ENCODE measurements at regions not wholly inside any gene's neighbourhood (a gene's known extent, or its start where the extent isn't known, plus 50 kb on each side); places are given as distances from the start of the nearest gene placed in this dataset.

DNA sequence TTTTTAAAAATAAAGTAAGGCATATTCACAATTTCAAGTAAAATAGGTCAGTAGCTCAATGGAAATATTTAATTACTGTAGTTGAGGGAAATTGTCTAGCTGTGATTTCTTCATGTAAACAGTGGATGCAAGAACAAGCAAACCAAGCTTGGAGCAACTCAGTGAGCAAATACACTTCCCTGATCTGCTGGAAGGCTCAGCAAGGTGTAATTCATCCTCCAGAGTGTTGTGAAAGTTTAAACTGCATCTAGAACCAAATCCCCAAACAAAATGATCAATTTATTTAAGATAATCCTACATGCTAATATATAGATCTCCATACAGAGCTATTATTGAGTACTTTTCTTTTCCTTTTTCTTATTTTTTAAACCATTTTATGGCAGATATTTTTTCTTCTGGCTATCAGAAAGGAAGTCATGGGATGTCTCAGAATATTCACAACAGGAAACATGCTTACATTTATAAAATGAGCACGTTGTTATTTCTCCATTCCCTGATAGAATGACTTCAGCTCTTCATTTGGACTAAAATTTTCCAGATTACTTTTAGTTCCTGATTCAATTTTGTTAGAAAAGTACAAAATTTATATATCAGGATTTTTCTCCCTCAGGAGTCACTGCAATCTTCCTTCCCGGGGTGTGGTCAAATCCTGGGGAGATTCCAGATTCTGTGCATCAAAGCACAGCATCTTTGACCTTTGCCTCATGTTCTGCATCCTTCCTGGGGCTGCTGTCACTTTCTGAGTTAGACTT, 219.2 kb upstream of the ELL2 start:
- Mint-ChIP-seq H3K36me3 (ENCODE audit: low read depth) (peaks cover 27% of the 10 kb centered on the region), H3K27ac (no peak overlapping the region), H3K27me3 (ENCODE audit: insufficient read depth) (peaks cover 2% of the 10 kb centered on the region), H3K9me3 (peaks cover 22% of the 10 kb centered on the region; the same call in 1 of the 2 replicates), H3K4me1 (ENCODE audit: low read depth) (peaks cover 66% of the 10 kb centered on the region), H3K4me3 (no peak overlapping the region)
- no peak for DNase-seq
- no peak for TF ChIP-seq CTCF (IDR thresholded peaks at IDR 0.05)

GRCh38 chr5:96177303-96177869, 215.7 kb upstream of the ELL2 start:
- H3K36me3 Mint-ChIP-seq (ENCODE audit: low read depth): peaks cover 11% of the 10 kb centered on the region
- no peak for TF ChIP-seq CTCF (IDR thresholded peaks at IDR 0.05)
- peak; percentile 94 for DNase-seq
- peaks cover 2% of the 10 kb centered on the region for H3K27me3 Mint-ChIP-seq (ENCODE audit: insufficient read depth)
- peaks cover 5% of the 10 kb centered on the region; the same call in 1 of the 2 replicates for H3K9me3 Mint-ChIP-seq
- peak overlapping the region; percentile 50 for H3K4me3 Mint-ChIP-seq
- H3K4me1 Mint-ChIP-seq (ENCODE audit: low read depth): peaks cover 76% of the 10 kb centered on the region
- peak overlapping the region; percentile 70 for H3K27ac Mint-ChIP-seq

- Mint-ChIP-seq H3K27me3 (ENCODE audit: insufficient read depth) (peaks cover 2% of the 10 kb centered on the region), H3K9me3 (peaks cover 5% of the 10 kb centered on the region; the same call in 1 of the 2 replicates), H3K27ac (no peak overlapping the region; the same call in 1 of the 2 replicates), H3K36me3 (ENCODE audit: low read depth) (peaks cover 11% of the 10 kb centered on the region), H3K4me1 (ENCODE audit: low read depth) (peaks cover 83% of the 10 kb centered on the region), H3K4me3 (peak overlapping the region; percentile 6; the same call in 1 of the 2 replicates)
- no peak for DNase-seq
- no peak for TF ChIP-seq CTCF (IDR thresholded peaks at IDR 0.05)
Observed at GRCh38 chr5:96176022-96176421, 214.4 kb upstream of the ELL2 start.

DNA sequence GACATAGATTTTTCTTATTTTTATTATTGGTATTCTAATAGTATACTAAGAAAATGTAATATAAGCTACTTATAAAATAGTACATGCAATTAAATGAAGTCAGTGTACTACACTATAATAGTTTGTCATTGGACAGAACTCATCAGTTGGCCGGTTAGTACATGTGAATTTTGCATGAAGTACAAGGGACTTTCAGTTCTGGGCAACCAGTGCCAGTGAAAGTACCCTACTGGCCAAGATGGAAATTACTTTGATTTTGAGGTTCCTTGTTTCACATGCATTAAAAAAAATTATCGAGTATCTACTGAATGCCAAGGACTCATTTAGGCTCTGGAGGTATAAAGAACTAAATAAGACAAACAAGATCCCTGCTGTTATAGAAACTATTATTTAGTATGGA, 213.4 kb upstream of the ELL2 start:
- H3K27me3 Mint-ChIP-seq (ENCODE audit: insufficient read depth): peaks cover 2% of the 10 kb centered on the region
- peaks cover 5% of the 10 kb centered on the region; the same call in 1 of the 2 replicates for H3K9me3 Mint-ChIP-seq
- H3K27ac Mint-ChIP-seq: no peak overlapping the region
- H3K4me1 Mint-ChIP-seq (ENCODE audit: low read depth): peaks cover 76% of the 10 kb centered on the region
- peaks cover 11% of the 10 kb centered on the region for H3K36me3 Mint-ChIP-seq (ENCODE audit: low read depth)
- H3K4me3 Mint-ChIP-seq: no peak overlapping the region
- peak; percentile 66 for TF ChIP-seq CTCF (IDR thresholded peaks at IDR 0.05)
- DNase-seq: no peak

- TF ChIP-seq CTCF (IDR thresholded peaks at IDR 0.05): no peak
- H3K4me1 Mint-ChIP-seq (ENCODE audit: low read depth): peaks cover 59% of the 10 kb centered on the region
- no peak overlapping the region for H3K27ac Mint-ChIP-seq
- peaks cover under 1% of the 10 kb centered on the region; the same call in 1 of the 2 replicates for H3K27me3 Mint-ChIP-seq (ENCODE audit: insufficient read depth)
- H3K9me3 Mint-ChIP-seq: no peaks in the 10 kb centered on the region
- peak overlapping the region; percentile 1; the same call in 1 of the 2 replicates for H3K4me3 Mint-ChIP-seq
- DNase-seq: no peak
- no peaks in the 10 kb centered on the region for H3K36me3 Mint-ChIP-seq (ENCODE audit: low read depth)
Observed at GRCh38 chr5:96173366-96173765, 211.7 kb upstream of the ELL2 start.

Data from HFFc6 (cell line).